ENCODE measurements at regions not wholly inside any gene's neighbourhood (a gene's known extent, or its start where the extent isn't known, plus 50 kb on each side); places are given as distances from the start of the nearest gene placed in this dataset.

GRCh38 chr4:77310931-77311330, 153.9 kb downstream of the CCNG2 start:
- Histone ChIP-seq H3K4me3 (no peak overlapping the region), H3K79me2 (ENCODE audit: control insufficient read depth, insufficient read depth, low read length) (no peaks in the 10 kb centered on the region), H3K9me3 (replicated peaks; ENCODE audit: control insufficient read depth, insufficient read depth, low read length) (no peaks in the 10 kb centered on the region; the same call in 2 of the 3 replicates), H2AFZ (ENCODE audit: control insufficient read depth, low read depth, low read length) (no peak overlapping the region), H3K27me3 (replicated peaks in 1 of 2; ENCODE audit: control insufficient read depth in 2 of 2, insufficient read depth in 2 of 2, low read length in 1 of 2) (no peaks in the 10 kb centered on the region), H3K4me1 (ENCODE audit: control insufficient read depth, insufficient read depth, low read length) (no peaks in the 10 kb centered on the region), H3K36me3 (ENCODE audit: control insufficient read depth in 2 of 2, insufficient read depth in 2 of 2, low read length in 1 of 2) (no peaks in the 10 kb centered on the region), H3K9ac (ENCODE audit: control insufficient read depth, insufficient read depth, low read length) (no peak overlapping the region), H3K4me2 (ENCODE audit: control insufficient read depth, insufficient read depth) (no peak overlapping the region), H3K27ac (ENCODE audit: control insufficient read depth, insufficient read depth) (no peak overlapping the region), H4K20me1 (ENCODE audit: control insufficient read depth, insufficient read depth) (no peaks in the 10 kb centered on the region)
- intact Hi-C loops (cut with micrococcal nuclease; ENCODE audit: unreplicated experiment), result no loop called here
- FAIRE-seq (no peak), ATAC-seq (no peak), DNase-seq (ENCODE audit: low read depth, low spot score) (no peak)
- ChIA-PET CTCF (no interaction called here), POLR2A (no interaction called here), RAD21 (ENCODE audit: unreplicated experiment) (interaction anchor here (1.5 kb wide), 1 partner anchor 71 kb away, joined by 3 read pairs; no protein-coding TSS in a partner anchor), SMC1A (ENCODE audit: uncharacterized antibody, unreplicated experiment) (no interaction called here)
- TF ChIP-seq NFYB (IDR thresholded peaks at IDR 0.05; ENCODE audit: insufficient read depth, low read depth, low read length) (no peak), MXI1 (IDR thresholded peaks at IDR 0.05; ENCODE audit: low read depth, low read length) (no peak), ZNF274 (IDR thresholded peaks at IDR 0.05; ENCODE audit: insufficient read depth, insufficient read length) (no peak)
- TF ChIP-seq, protein P1, sequence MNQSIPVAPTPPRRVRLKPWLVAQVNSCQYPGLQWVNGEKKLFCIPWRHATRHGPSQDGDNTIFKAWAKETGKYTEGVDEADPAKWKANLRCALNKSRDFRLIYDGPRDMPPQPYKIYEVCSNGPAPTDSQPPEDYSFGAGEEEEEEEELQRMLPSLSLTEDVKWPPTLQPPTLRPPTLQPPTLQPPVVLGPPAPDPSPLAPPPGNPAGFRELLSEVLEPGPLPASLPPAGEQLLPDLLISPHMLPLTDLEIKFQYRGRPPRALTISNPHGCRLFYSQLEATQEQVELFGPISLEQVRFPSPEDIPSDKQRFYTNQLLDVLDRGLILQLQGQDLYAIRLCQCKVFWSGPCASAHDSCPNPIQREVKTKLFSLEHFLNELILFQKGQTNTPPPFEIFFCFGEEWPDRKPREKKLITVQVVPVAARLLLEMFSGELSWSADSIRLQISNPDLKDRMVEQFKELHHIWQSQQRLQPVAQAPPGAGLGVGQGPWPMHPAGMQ (IDR thresholded peaks at IDR 0.05; ENCODE audit: borderline replicate concordance), result no peak
- TF ChIP-seq, protein P2, sequence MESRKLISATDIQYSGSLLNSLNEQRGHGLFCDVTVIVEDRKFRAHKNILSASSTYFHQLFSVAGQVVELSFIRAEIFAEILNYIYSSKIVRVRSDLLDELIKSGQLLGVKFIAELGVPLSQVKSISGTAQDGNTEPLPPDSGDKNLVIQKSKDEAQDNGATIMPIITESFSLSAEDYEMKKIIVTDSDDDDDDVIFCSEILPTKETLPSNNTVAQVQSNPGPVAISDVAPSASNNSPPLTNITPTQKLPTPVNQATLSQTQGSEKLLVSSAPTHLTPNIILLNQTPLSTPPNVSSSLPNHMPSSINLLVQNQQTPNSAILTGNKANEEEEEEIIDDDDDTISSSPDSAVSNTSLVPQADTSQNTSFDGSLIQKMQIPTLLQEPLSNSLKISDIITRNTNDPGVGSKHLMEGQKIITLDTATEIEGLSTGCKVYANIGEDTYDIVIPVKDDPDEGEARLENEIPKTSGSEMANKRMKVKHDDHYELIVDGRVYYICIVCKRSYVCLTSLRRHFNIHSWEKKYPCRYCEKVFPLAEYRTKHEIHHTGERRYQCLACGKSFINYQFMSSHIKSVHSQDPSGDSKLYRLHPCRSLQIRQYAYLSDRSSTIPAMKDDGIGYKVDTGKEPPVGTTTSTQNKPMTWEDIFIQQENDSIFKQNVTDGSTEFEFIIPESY (IDR thresholded peaks at IDR 0.05), result no peak
- no TSS peak for BruUV-seq (replicated peaks)
- in situ Hi-C loops (cut with MboI), result no loop called here
- 10% methylated on average over 3 of the region's 3 CpGs for WGBS (ENCODE audit: insufficient coverage, insufficient replicate concordance, low lambda C conversion rate, missing lambda C conversion rate)

All from GM12878 (cell line).